Fibroblast of skin of right biceps (primary cell): ENCODE measurements at regions not wholly inside any gene's neighbourhood (a gene's known extent, or its start where the extent isn't known, plus 50 kb on each side); places are given as distances from the start of the nearest gene placed in this dataset.
"Not testable (repeated sequence)": the region's sequence is repeated elsewhere in the genome, so short reads cannot be mapped to it uniquely, and the experiment has no call there.

Experiments used
- DNase-seq: peaks from one replicate; pipeline ENCODE4 v3.0.0-alpha.2; 2013

GRCh38 chr9:24333629-24334028, 212.1 kb downstream of the IZUMO3 start:
- no peak for DNase-seq

GRCh38 chr9:24298912-24299311, 246.8 kb downstream of the IZUMO3 start:
- no peak for DNase-seq

- DNase-seq: no peak
Observed at GRCh38 chr9:24297931-24298330, 247.8 kb downstream of the IZUMO3 start.

GRCh38 chr9:24296124-24296523, 249.6 kb downstream of the IZUMO3 start:
- DNase-seq: no peak

GRCh38 chr9:24293386-24293785, 252.3 kb downstream of the IZUMO3 start:
- no peak for DNase-seq

- no peak for DNase-seq
Observed at GRCh38 chr9:24286761-24287160, 258.9 kb downstream of the IZUMO3 start.

GRCh38 chr9:24258626-24259025, 287.1 kb downstream of the IZUMO3 start:
- no peak for DNase-seq

- DNase-seq: peak; percentile 80
Observed at GRCh38 chr9:24257726-24258125, 288.0 kb downstream of the IZUMO3 start.

- peak; percentile 33 for DNase-seq
Observed at GRCh38 chr9:24245988-24246387, 299.7 kb downstream of the IZUMO3 start.

- DNase-seq: no peak
Observed at GRCh38 chr9:24242576-24242975, 303.1 kb downstream of the IZUMO3 start.

- DNase-seq: peak; percentile 6
Observed at GRCh38 chr9:24218656-24219055, 327.0 kb downstream of the IZUMO3 start.

GRCh38 chr9:24210641-24211040, 335.1 kb downstream of the IZUMO3 start:
- DNase-seq: no peak

- DNase-seq: peak; percentile 22
Observed at GRCh38 chr9:24189986-24190385, 355.7 kb downstream of the IZUMO3 start.

GRCh38 chr9:24180572-24180971, 354.5 kb upstream of the ELAVL2 start:
- DNase-seq: not testable (repeated sequence)

GRCh38 chr9:24144796-24145195, 318.8 kb upstream of the ELAVL2 start:
- no peak for DNase-seq

GRCh38 chr9:24135072-24135471, 309.0 kb upstream of the ELAVL2 start:
- not testable (repeated sequence) for DNase-seq

- DNase-seq: no peak
Observed at GRCh38 chr9:24132244-24132643, 306.2 kb upstream of the ELAVL2 start.

- DNase-seq: no peak
Observed at GRCh38 chr9:24127519-24127918, 301.5 kb upstream of the ELAVL2 start.

GRCh38 chr9:24118190-24118589, 292.1 kb upstream of the ELAVL2 start:
- no peak for DNase-seq

GRCh38 chr9:24096756-24097155, 270.7 kb upstream of the ELAVL2 start:
- no peak for DNase-seq

- no peak for DNase-seq
Observed at GRCh38 chr9:24095246-24095645, 269.2 kb upstream of the ELAVL2 start.

- no peak for DNase-seq
Observed at GRCh38 chr9:24090566-24090965, 264.5 kb upstream of the ELAVL2 start.

GRCh38 chr9:24073666-24074065, 247.6 kb upstream of the ELAVL2 start:
- DNase-seq: no peak

GRCh38 chr9:24073007-24073592, 247.1 kb upstream of the ELAVL2 start:
- DNase-seq: no peak

GRCh38 chr9:24071716-24072115, 245.7 kb upstream of the ELAVL2 start:
- DNase-seq: peak; percentile 11

- no peak for DNase-seq
Observed at GRCh38 chr9:24071091-24071490, 245.1 kb upstream of the ELAVL2 start.
